Psoas muscle (tissue), 7 donors: ENCODE measurements at regions not wholly inside any gene's neighbourhood (a gene's known extent, or its start where the extent isn't known, plus 50 kb on each side); places are given as distances from the start of the nearest gene placed in this dataset.

Experiments
- ATAC-seq, 4 donors: fragments of 200-7000 bp; cut with Tn5 transposase; one replicate each; pipeline ENCODE4 v1.9.1; 2020; ENCODE audit warnings: moderate library complexity in 3 of 4, mild to moderate bottlenecking in 2 of 4
- DNase-seq, 2 donors: peaks; one replicate each; pipeline ENCODE4 v3.0.0-alpha.2; 2020
- H3K27ac ChIP-seq: fragments of 200-600 bp; one replicate; pipeline ENCODE4 v1.8.0; 2022
- H3K27me3 ChIP-seq, 3 donors: fragments of 200-600 bp in 1 of 3; one replicate each; pipeline versions ENCODE4 v1.6.1 to v1.8.0; 2013 to 2022; ENCODE audit warnings: low read length in 2 of 3, mild to moderate bottlenecking in 2 of 3, moderate library complexity in 1 of 3; ENCODE audit not compliant: insufficient read depth in 3 of 3
- H3K36me3 ChIP-seq, 2 donors: fragments of 200-600 bp in 1 of 2; one replicate each; pipeline versions ENCODE4 v1.6.1 to v1.8.0; 2013 to 2022; ENCODE audit warnings: low read depth in 1 of 2, mild to moderate bottlenecking in 1 of 2, moderate library complexity in 1 of 2; ENCODE audit not compliant: insufficient read depth in 1 of 2
- H3K4me1 ChIP-seq: fragments of 200-600 bp; one replicate; pipeline ENCODE4 v1.8.0; 2022
- H3K4me3 ChIP-seq: fragments of 200-600 bp; one replicate; pipeline ENCODE4 v1.8.0; 2022; ENCODE audit warnings: mild to moderate bottlenecking
- H3K9me3 ChIP-seq: fragments of 200-600 bp; one replicate; pipeline ENCODE4 v1.8.0; 2022
- CTCF ChIP-seq: fragments of 200-600 bp; IDR thresholded peaks from one replicate; pipeline ENCODE4 v1.8.0; 2022; ENCODE audit warnings: antibody characterized with exemption
- WGBS, 3 donors: extraction: QIAGEN DNeasy Blood & Tissue Kit; methylation state at CpG; one replicate each; pipeline versions ENCODE4 v1.1.6 to v1.1.7; 2013; 5-methylcytosine and 5-hydroxymethylcytosine counted together
- intact Hi-C, 2 donors: fragments of 100-400 bp; cut with DNase I; formaldehyde crosslinking; loops; one replicate each; pipeline versions ENCODE4 v1.11.0 to v1.14.2; 2022
- donor health status: healthy with polysubstance abuse.
- donor health status: DM: no; HTN: no; CAD: no; lungs with moderate emphysema.
- donor health status: Bipolar disorder and iron deficiency.
- donor health status: healthy.
- donor health status: DM: yes; HTN: yes; CAD: no.
- donor health status: DM: no; HTN: no; CAD: no.
- donor health status: DM: yes; HTN: yes; CAD: no.

DNA sequence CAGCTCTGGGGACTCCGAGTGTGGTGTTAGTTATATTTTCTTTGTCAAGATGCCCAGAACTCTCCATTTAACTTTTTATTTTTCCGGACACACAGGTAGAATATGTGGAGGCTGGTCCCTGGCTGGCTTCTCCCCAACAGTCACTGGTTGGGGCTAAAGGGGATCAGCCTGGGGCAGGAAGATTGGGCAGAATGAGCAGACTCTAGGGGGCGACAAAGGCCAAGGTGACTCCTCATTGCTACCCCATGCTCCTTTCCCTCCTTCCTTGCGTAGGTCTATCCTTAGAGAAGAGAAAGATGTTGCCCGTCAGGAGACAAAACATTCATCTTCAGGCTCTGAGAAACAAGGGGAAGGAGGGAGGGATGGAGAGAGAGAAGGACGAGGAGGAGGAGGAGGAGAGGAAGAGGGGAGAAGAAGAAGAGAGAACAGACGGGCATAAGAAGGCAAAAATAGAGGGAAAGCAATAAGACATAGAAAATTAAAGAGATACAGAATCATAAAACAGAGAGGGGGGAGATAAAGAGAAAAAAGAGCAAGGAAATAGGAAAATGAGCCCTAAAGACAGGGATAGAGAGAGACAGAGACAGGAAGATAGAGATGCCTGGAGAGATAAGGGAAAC is 89.9 kb downstream of the FOXD2 start:
- H3K27me3 ChIP-seq, result peaks cover 0 to 38% (median 0%) of the 10 kb centered on the region in 3 donors
- peak; percentile 32 for TF ChIP-seq CTCF
- H3K9me3 ChIP-seq, result peaks cover 12% of the 10 kb centered on the region
- intact Hi-C loops, result loop anchor here in 1 of 2 donors (5.0 kb wide), 1 partner anchor 185 kb away; no protein-coding TSS in a partner anchor
- H3K36me3 ChIP-seq, result no peaks in the 10 kb centered on the region
- 61 to 65% (median 61%) methylated on average over 7 of the region's 7 CpGs for WGBS, 3 donors
- DNase-seq (no peak), ATAC-seq (peak in 2 of 4 donors; percentile 57 to 58)
- H3K27ac ChIP-seq, result no peak overlapping the region
- H3K4me3 ChIP-seq, result no peak overlapping the region
- H3K4me1 ChIP-seq, result no peaks in the 10 kb centered on the region

- ATAC-seq (no peak), DNase-seq (no peak)
- 74 to 91% (median 84%) methylated on average over 1 of the region's 1 CpG for WGBS, 3 donors
- intact Hi-C loops, result loop anchor here (5.0 kb wide), 1 partner anchor 183 kb away; no protein-coding TSS in a partner anchor
- no peaks in the 10 kb centered on the region for H3K36me3 ChIP-seq
- peaks cover 0 to 50% (median 0%) of the 10 kb centered on the region in 3 donors for H3K27me3 ChIP-seq
- no peak overlapping the region for H3K27ac ChIP-seq
- peaks cover 6% of the 10 kb centered on the region for H3K4me1 ChIP-seq
- peak; percentile 46 for TF ChIP-seq CTCF
- no peak overlapping the region for H3K4me3 ChIP-seq
- H3K9me3 ChIP-seq, result peaks cover 12% of the 10 kb centered on the region
These were observed 91.8 kb downstream of the FOXD2 start for GRCh38 chr1:47529520-47530098.

DNA sequence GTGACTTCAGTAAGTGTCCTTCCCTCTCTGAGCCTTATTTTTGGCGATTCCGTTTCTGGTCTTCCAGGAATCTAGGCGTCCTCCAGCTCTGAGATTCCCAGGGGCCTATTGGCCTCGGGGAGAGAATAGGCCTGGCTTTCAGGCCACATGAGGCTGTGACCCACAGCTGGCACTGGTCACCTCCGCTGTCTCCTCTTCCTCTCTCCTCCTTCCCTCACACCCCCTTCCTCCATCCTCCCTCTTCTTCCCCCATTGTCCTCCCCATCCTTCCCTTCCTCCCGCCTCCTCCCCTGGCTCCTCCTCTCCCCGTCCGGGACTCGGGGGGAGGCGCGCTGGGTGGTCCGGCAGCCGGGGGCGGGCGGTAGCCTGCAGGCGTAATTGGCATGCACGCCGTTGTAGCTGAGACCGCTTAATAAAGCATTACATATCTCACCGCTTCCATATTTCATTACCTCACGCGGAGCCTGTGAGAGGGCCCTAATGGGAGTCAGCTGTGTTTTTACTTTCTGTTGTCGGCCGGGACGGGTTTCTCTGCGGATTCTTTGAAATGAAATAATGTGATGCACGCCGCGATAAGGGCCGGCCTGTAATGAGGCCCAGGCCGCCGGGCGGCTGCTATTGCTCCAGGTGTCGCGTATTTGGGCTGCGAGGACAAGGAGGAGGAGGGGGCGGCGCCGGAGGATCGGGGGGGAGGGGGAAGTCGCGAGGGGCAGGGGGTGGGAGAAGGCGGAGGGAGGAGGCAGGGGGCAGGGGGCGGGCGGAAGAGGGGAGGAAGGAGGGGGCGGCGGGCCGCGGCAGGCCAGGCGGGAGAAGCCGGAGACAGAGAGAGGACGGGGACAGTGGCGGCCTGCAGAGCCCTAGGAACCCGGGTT is 95.3 kb downstream of the FOXD2 start:
- peak overlapping the region; percentile 57 for H3K4me3 ChIP-seq
- DNase-seq (peak; percentile 40 to 64), ATAC-seq (peak in 3 of 4 donors; percentile 34 to 63 (median 46))
- H3K27me3 ChIP-seq, result peaks cover 0 to 53% (median 1%) of the 10 kb centered on the region in 3 donors
- peaks cover 12% of the 10 kb centered on the region for H3K9me3 ChIP-seq
- peaks cover 6% of the 10 kb centered on the region for H3K4me1 ChIP-seq
- H3K36me3 ChIP-seq, result no peaks in the 10 kb centered on the region
- WGBS, 3 donors, result 5 to 7% (median 5%) methylated on average over 44 to 54 of the region's 54 CpGs
- no peak overlapping the region for H3K27ac ChIP-seq
- TF ChIP-seq CTCF, result no peak
- intact Hi-C loops, result loop anchor here in 1 of 2 donors (5.0 kb wide), 1 partner anchor 179 kb away; no protein-coding TSS in a partner anchor

DNA sequence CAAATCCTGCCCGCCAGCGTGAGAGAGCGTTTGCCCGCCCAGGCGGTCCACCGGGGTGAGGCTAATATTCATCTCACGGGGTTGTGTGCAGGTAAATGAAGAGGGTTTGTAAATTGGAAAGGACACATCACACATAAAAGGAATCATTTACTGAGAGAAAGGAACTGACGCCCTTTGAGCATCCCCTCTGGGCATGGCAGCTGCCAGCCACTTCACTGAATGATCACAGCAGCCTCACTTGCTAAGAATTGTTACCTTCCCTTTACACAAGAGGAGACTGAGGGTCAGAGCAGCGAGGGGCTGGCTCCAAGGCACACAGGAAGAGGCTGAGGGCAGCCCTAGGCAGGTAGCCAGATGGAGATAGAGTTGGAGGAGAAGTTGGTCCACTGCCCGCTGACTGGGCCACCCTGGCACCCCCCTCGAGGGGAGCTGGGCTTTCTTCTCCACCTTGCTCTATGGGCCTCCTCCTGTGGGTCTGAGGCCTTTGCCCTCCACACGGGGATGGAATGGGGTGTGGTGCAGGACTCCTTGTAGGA is 96.0 kb downstream of the FOXD2 start:
- Histone ChIP-seq H3K4me3 (peak overlapping the region; percentile 18), H3K36me3 (no peaks in the 10 kb centered on the region), H3K27ac (no peak overlapping the region), H3K9me3 (peaks cover 12% of the 10 kb centered on the region), H3K4me1 (peaks cover 6% of the 10 kb centered on the region), H3K27me3 (peaks cover 0 to 53% (median 1%) of the 10 kb centered on the region in 3 donors)
- TF ChIP-seq CTCF, result no peak
- intact Hi-C loops, result loop anchor here in 1 of 2 donors (5.0 kb wide), 1 partner anchor 178 kb away; no protein-coding TSS in a partner anchor
- DNase-seq (no peak), ATAC-seq (no peak)
- WGBS, 3 donors, result 38 to 51% (median 41%) methylated on average over 12 of the region's 12 CpGs
